Ovary (tissue), 3 donors: ENCODE measurements at regions not wholly inside any gene's neighbourhood (a gene's known extent, or its start where the extent isn't known, plus 50 kb on each side); places are given as distances from the start of the nearest gene placed in this dataset.

Experiments
- CTCF ChIP-seq, 3 donors: fragments of 450-650 bp in 2 of 3; fragments of 200-600 bp in 1 of 3; IDR thresholded peaks; one replicate each; pipeline versions ENCODE4 v1.5.1 to v1.8.0; 2016 to 2022; ENCODE audit warnings: antibody characterized with exemption in 3 of 3, mild to moderate bottlenecking in 1 of 3
- EP300 ChIP-seq: sonication (generic); formaldehyde crosslinking; IDR thresholded peaks from one replicate; pipeline ENCODE4 v1.6.1; 2017; ENCODE audit warnings: antibody characterized with exemption
- POLR2A ChIP-seq: fragments of 450-650 bp; IDR thresholded peaks from one replicate; pipeline ENCODE4 v1.6.1; 2017; ENCODE audit warnings: antibody characterized with exemption, mild to moderate bottlenecking, moderate library complexity
- donor health status: DM: no; HTN: no; CAD: no.

- TF ChIP-seq CTCF (IDR thresholded peaks at IDR 0.05), result no peak
- TF ChIP-seq EP300, result no peak
- TF ChIP-seq POLR2A, result no peak
These were observed 62.8 kb upstream of the ANO3 start for GRCh38 chr11:26268980-26269660.
